Breast epithelium (tissue), 4 donors: ENCODE measurements at regions not wholly inside any gene's neighbourhood (a gene's known extent, or its start where the extent isn't known, plus 50 kb on each side); places are given as distances from the start of the nearest gene placed in this dataset.

Experiments
- DNase-seq, 2 donors: peaks; one replicate each; pipeline ENCODE4 v3.0.0-alpha.2; 2019; ENCODE audit warnings: low spot score in 2 of 2
- H3K27ac ChIP-seq, 2 donors: fragments of 200-600 bp; sonication (generic) in 1 of 2; one replicate each; pipeline ENCODE4 v1.5.1; 2016 to 2019; ENCODE audit warnings: mild to moderate bottlenecking in 1 of 2
- H3K27me3 ChIP-seq, 2 donors: fragments of 200-600 bp; sonication (generic) in 1 of 2; one replicate each; pipeline versions ENCODE4 v1.5.1 to v1.6.0; 2017 to 2019; ENCODE audit warnings: control low read depth in 1 of 2, mild to moderate bottlenecking in 1 of 2
- H3K36me3 ChIP-seq: fragments of 200-600 bp; one replicate; pipeline ENCODE4 v1.5.1; 2019
- H3K4me1 ChIP-seq, 2 donors: fragments of 200-600 bp; sonication (generic); one replicate each; pipeline ENCODE4 v1.5.1; 2016 to 2019; ENCODE audit warnings: control low read depth in 1 of 2
- H3K4me3 ChIP-seq, 3 donors: fragments of 200-600 bp; sonication (generic); 1 replicate in 2 of 3; 2 replicates in 1 of 3; pipeline ENCODE4 v1.5.1; 2016 to 2019; ENCODE audit warnings: mild to moderate bottlenecking in 3 of 3, moderate library complexity in 2 of 3
- H3K9me3 ChIP-seq, 2 donors: fragments of 200-600 bp; sonication (generic) in 1 of 2; one replicate each; pipeline ENCODE4 v1.5.1; 2016 to 2019; ENCODE audit warnings: control low read depth in 1 of 2
- POLR2A ChIP-seq: fragments of 450-650 bp; IDR thresholded peaks from one replicate; pipeline ENCODE4 v1.6.1; 2016; ENCODE audit warnings: antibody characterized with exemption, mild to moderate bottlenecking, moderate library complexity
- POLR2AphosphoS5 ChIP-seq, 3 donors: sonication (generic); formaldehyde crosslinking; IDR thresholded peaks; one replicate each; pipeline ENCODE4 v1.6.1; 2017; ENCODE audit warnings: antibody characterized with exemption in 3 of 3
- intact Hi-C: fragments of 100-400 bp; cut with DNase I; formaldehyde crosslinking; loops from one replicate; pipeline ENCODE4 v1.15.1; 2023; ENCODE audit warnings: low total_unique reads
- TF ChIP-seq, protein P1 (sequence below), 3 donors: fragments of 450-650 bp; IDR thresholded peaks; one replicate each; pipeline ENCODE4 v1.5.1; 2016 to 2017; ENCODE audit warnings: antibody characterized with exemption in 3 of 3, mild to moderate bottlenecking in 3 of 3, moderate library complexity in 3 of 3

DNA sequence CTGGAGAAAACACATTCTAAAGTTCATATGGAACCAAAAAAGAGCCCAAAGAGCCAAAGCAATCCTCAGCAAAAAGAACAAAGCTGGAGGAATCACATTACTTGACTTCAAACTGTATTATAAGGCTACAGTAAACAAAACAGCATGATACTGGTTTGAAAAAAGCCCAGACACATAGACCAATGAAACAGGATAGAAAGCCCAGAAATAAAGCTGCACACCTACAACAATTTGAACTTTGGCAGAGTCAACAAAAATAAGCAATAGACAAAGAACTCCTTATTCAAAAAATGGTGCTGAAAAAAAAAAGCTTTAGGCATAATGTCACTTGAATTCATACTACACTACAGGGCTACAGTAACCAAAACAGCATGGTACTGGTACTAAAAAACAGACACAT is 289.6 kb downstream of the NR4A2 start:
- H3K4me1 ChIP-seq = no peaks in the 10 kb centered on the region
- no peak overlapping the region for H3K4me3 ChIP-seq
- H3K27me3 ChIP-seq = no peaks in the 10 kb centered on the region
- no peak for DNase-seq
- H3K36me3 ChIP-seq = no peaks in the 10 kb centered on the region
- intact Hi-C loops = no loop called here
- peaks cover 0 to 5% of the 10 kb centered on the region in 2 donors for H3K9me3 ChIP-seq
- no peak overlapping the region for H3K27ac ChIP-seq
- no peak for TF ChIP-seq POLR2AphosphoS5 (IDR thresholded peaks at IDR 0.05)
- TF ChIP-seq POLR2A = no peak
- TF ChIP-seq, protein P1, sequence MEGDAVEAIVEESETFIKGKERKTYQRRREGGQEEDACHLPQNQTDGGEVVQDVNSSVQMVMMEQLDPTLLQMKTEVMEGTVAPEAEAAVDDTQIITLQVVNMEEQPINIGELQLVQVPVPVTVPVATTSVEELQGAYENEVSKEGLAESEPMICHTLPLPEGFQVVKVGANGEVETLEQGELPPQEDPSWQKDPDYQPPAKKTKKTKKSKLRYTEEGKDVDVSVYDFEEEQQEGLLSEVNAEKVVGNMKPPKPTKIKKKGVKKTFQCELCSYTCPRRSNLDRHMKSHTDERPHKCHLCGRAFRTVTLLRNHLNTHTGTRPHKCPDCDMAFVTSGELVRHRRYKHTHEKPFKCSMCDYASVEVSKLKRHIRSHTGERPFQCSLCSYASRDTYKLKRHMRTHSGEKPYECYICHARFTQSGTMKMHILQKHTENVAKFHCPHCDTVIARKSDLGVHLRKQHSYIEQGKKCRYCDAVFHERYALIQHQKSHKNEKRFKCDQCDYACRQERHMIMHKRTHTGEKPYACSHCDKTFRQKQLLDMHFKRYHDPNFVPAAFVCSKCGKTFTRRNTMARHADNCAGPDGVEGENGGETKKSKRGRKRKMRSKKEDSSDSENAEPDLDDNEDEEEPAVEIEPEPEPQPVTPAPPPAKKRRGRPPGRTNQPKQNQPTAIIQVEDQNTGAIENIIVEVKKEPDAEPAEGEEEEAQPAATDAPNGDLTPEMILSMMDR (IDR thresholded peaks at IDR 0.05) = no peak

DNA sequence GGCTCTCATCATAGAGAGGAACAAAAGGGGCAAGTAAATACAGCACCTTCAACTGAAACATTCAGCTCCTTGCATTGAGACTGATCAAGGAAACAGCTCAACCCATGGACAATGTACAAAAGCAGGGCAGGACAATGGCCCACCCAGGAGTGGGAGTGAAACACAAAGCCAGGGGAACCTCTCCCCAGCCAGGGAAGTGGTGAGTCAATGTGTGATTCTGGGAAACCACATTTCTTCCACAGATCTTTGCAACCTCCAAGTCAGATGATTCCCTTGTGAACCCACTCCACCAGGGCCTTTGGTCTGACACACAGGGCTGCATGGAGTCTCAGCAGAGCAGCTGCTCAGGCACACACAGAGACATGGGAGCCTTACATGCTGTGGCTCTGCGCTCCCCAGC is 294.5 kb downstream of the NR4A2 start:
- Histone ChIP-seq H3K27ac (no peak overlapping the region), H3K9me3 (no peaks in the 10 kb centered on the region), H3K4me3 (no peak overlapping the region), H3K27me3 (no peaks in the 10 kb centered on the region), H3K4me1 (no peaks in the 10 kb centered on the region), H3K36me3 (no peaks in the 10 kb centered on the region)
- TF ChIP-seq, protein P1 (IDR thresholded peaks at IDR 0.05) = no peak
- TF ChIP-seq POLR2AphosphoS5 (IDR thresholded peaks at IDR 0.05) (no peak), POLR2A (no peak)
- intact Hi-C loops = loop anchor here (5.0 kb wide), 1 partner anchor 994 kb away; no protein-coding TSS in a partner anchor
- no peak for DNase-seq

DNA sequence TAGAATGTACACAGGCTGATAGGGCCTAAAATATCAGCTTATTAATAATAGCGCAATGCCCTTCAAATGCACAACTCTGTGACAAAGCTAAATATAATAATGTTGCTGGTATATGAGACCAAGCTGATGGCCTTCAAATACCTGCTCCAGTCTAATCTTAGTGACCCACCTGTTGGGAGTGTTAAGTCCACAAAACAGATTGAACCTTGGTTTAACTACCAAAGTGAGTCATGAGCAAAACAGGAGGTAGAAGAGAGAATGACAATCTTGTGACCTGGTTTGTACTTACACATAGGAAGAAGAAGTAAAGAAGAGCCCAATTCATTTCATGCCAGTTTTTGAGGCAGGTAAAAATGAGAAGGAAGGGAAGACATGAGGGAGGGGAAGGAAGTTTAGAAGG is 295.0 kb downstream of the NR4A2 start:
- Histone ChIP-seq H3K4me1 (no peaks in the 10 kb centered on the region), H3K27me3 (no peaks in the 10 kb centered on the region), H3K27ac (no peak overlapping the region), H3K4me3 (no peak overlapping the region), H3K36me3 (no peaks in the 10 kb centered on the region), H3K9me3 (no peaks in the 10 kb centered on the region)
- no peak for DNase-seq
- TF ChIP-seq, protein P1 (IDR thresholded peaks at IDR 0.05) = no peak
- TF ChIP-seq POLR2A = no peak
- TF ChIP-seq POLR2AphosphoS5 (IDR thresholded peaks at IDR 0.05) = no peak
- intact Hi-C loops = loop anchor here (5.0 kb wide), 1 partner anchor 995 kb away; no protein-coding TSS in a partner anchor

DNA sequence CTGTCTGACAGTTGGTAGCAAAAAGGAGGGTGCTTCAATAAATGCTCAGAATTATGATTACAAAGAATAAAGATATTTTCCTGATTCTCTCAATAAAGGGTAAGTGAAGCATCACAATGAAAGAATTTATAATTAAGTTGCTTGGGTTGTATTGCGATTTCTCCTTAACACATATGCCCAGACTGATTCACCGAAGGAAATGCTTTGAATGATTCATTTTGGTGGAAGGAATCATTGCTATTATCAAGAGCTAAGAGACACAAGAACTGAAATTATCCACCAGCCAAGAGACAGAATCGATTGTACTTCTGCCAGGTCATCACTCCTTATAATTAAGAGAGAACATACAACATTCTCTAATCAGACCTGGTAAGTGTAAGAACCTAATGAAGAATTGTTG is 301.4 kb downstream of the NR4A2 start:
- H3K4me3 ChIP-seq = no peak overlapping the region
- no peaks in the 10 kb centered on the region for H3K9me3 ChIP-seq
- H3K36me3 ChIP-seq = no peaks in the 10 kb centered on the region
- TF ChIP-seq POLR2A = no peak
- no peak for TF ChIP-seq POLR2AphosphoS5 (IDR thresholded peaks at IDR 0.05)
- TF ChIP-seq, protein P1 (IDR thresholded peaks at IDR 0.05) = no peak
- no peaks in the 10 kb centered on the region for H3K27me3 ChIP-seq
- no peak overlapping the region for H3K27ac ChIP-seq
- intact Hi-C loops = no loop called here
- DNase-seq = no peak
- H3K4me1 ChIP-seq = no peaks in the 10 kb centered on the region

DNA sequence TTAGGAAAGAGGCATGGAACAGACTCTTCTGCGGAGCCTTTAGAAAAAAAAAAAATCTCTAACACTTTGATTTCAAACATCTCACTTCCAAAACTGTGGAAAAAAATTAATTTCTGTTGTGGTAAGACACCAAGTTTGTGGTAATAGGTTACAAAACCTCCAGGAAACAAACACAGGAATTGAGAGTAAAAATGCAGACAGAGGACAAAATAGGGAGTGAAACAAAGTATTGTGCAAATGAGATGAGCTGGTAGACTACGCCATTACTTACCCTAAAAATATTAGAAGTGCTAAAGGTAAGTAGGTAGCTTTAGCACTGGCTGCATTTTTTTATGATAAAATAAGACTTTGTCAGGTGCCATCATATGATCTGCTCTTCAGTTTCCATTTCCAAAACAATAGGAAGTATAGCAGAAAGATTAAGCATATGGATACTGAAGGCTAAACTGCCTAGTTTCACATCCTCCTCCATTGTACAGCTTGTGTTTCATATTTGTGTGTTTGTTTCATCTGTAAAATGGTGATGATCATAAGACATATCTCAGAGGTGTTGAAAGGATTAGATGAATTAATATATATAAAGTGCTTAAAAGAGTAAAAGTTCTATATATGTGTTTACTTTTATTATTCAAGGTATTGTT is 309.2 kb downstream of the NR4A2 start:
- H3K4me3 ChIP-seq = no peak overlapping the region
- no peaks in the 10 kb centered on the region for H3K4me1 ChIP-seq
- no peaks in the 10 kb centered on the region for H3K9me3 ChIP-seq
- intact Hi-C loops = no loop called here
- no peaks in the 10 kb centered on the region for H3K27me3 ChIP-seq
- TF ChIP-seq, protein P1 (IDR thresholded peaks at IDR 0.05) = no peak
- no peak for TF ChIP-seq POLR2AphosphoS5 (IDR thresholded peaks at IDR 0.05)
- no peak for TF ChIP-seq POLR2A
- no peak for DNase-seq
- no peaks in the 10 kb centered on the region for H3K36me3 ChIP-seq
- no peak overlapping the region for H3K27ac ChIP-seq
